GM23338 (cell line): ENCODE measurements at regions not wholly inside any gene's neighbourhood (a gene's known extent, or its start where the extent isn't known, plus 50 kb on each side); places are given as distances from the start of the nearest gene placed in this dataset.

Experiments used
- ATAC-seq: fragments of 200-7000 bp; cut with Tn5 transposase; 3 replicates; pipeline ENCODE4 v1.9.1; 2020
- DNase-seq: peaks from one replicate; pipeline ENCODE4 v3.0.0-alpha.2; 2015; ENCODE audit warnings: low spot score
- H2AFZ ChIP-seq: fragments of 200-600 bp; sonication (generic); 2 replicates; pipeline ENCODE4 v1.8.0; 2016; ENCODE audit warnings: antibody characterized with exemption, mild to moderate bottlenecking, moderate library complexity
- H3F3A ChIP-seq: fragments of 200-600 bp; sonication (generic); replicated peaks from 2 replicates; pipeline ENCODE4 v1.8.0; 2017; ENCODE audit warnings: antibody characterized with exemption, mixed run types, low read depth
- H3K27ac ChIP-seq: fragments of 200-600 bp; sonication (generic); 2 replicates; pipeline ENCODE4 v1.6.1; 2016; ENCODE audit warnings: low read depth
- H3K27me3 ChIP-seq: fragments of 200-600 bp; sonication (generic); 2 replicates; pipeline ENCODE4 v1.8.0; 2016; ENCODE audit warnings: mild to moderate bottlenecking, mixed run types, moderate library complexity; ENCODE audit not compliant: insufficient read depth
- H3K36me3 ChIP-seq: fragments of 200-600 bp; sonication (generic); 2 replicates; pipeline ENCODE4 v1.8.0; 2016; ENCODE audit warnings: mild to moderate bottlenecking; ENCODE audit not compliant: insufficient read depth
- H3K4me1 ChIP-seq: fragments of 200-600 bp; sonication (generic); 2 replicates; pipeline ENCODE4 v1.8.0; 2016; ENCODE audit warnings: mild to moderate bottlenecking, moderate library complexity; ENCODE audit not compliant: insufficient read depth
- H3K4me2 ChIP-seq: fragments of 200-600 bp; sonication (generic); 2 replicates; pipeline ENCODE4 v1.7.1; 2017; ENCODE audit warnings: mixed run types
- H3K4me3 ChIP-seq: fragments of 200-600 bp; sonication (generic); 2 replicates; pipeline ENCODE4 v1.6.1; 2016; ENCODE audit warnings: mixed run types
- H3K79me2 ChIP-seq: fragments of 200-600 bp; sonication (generic); replicated peaks from 2 replicates; pipeline ENCODE4 v1.8.0; 2017; ENCODE audit warnings: mild to moderate bottlenecking; ENCODE audit not compliant: insufficient read depth
- H3K9me2 ChIP-seq: fragments of 200-600 bp; sonication (generic); 2 replicates; pipeline ENCODE4 v1.8.0; 2017; ENCODE audit not compliant: insufficient read depth
- H4K20me1 ChIP-seq: fragments of 200-600 bp; sonication (generic); replicated peaks from 2 replicates; pipeline ENCODE4 v1.8.0; 2017; ENCODE audit warnings: mild to moderate bottlenecking; ENCODE audit not compliant: insufficient read depth
- H3K27ac Mint-ChIP-seq: 2 replicates; pipeline ENCODE4 v1.8.0; 2020; ENCODE audit warnings: inconsistent platforms, mild to moderate bottlenecking, moderate library complexity, mixed read lengths
- H3K27me3 Mint-ChIP-seq: 3 replicates; pipeline ENCODE4 v1.8.0; 2022; ENCODE audit warnings: low read depth, mild to moderate bottlenecking, moderate library complexity, mixed read lengths, inconsistent platforms; ENCODE audit not compliant: insufficient read depth, poor library complexity
- H3K36me3 Mint-ChIP-seq: 3 replicates; pipeline ENCODE4 v1.8.0; 2021; ENCODE audit warnings: low read depth, mild to moderate bottlenecking, inconsistent platforms, moderate library complexity, mixed read lengths
- H3K4me1 Mint-ChIP-seq: 3 replicates; pipeline ENCODE4 v1.8.0; 2020; ENCODE audit warnings: mild to moderate bottlenecking, inconsistent platforms, mixed read lengths
- H3K4me3 Mint-ChIP-seq: 3 replicates; pipeline ENCODE4 v1.8.0; 2021; ENCODE audit warnings: moderate library complexity, mild to moderate bottlenecking, inconsistent platforms, mixed read lengths
- H3K9me3 Mint-ChIP-seq: 3 replicates; pipeline ENCODE4 v1.8.0; 2020; ENCODE audit warnings: moderate library complexity, mild to moderate bottlenecking, inconsistent platforms, mixed read lengths
- CREB1 ChIP-seq: fragments of 250-450 bp; sonication (Bioruptor Pico); IDR thresholded peaks from 2 replicates; pipeline ENCODE4 v1.5.0; 2020; ENCODE audit warnings: low read depth, mild to moderate bottlenecking, moderate library complexity
- EZH2 ChIP-seq: fragments of 200-600 bp; sonication (generic); IDR thresholded peaks from one replicate; pipeline ENCODE4 v1.8.0; 2017; ENCODE audit warnings: antibody characterized with exemption, mild to moderate bottlenecking, low read depth; ENCODE audit not compliant: unreplicated experiment
- EZH2phosphoT487 ChIP-seq: fragments of 200-600 bp; sonication (generic); IDR thresholded peaks from one replicate; pipeline ENCODE4 v1.8.1; 2018; ENCODE audit warnings: antibody characterized with exemption; ENCODE audit not compliant: unreplicated experiment
- JUNB ChIP-seq: IDR thresholded peaks from one replicate; pipeline ENCODE4 v1.6.1; 2016; ENCODE audit warnings: antibody characterized with exemption; ENCODE audit not compliant: unreplicated experiment
- NANOG ChIP-seq: IDR thresholded peaks from 2 replicates; pipeline ENCODE4 v1.6.1; 2016; ENCODE audit warnings: antibody characterized with exemption, borderline replicate concordance
- POLR2AphosphoS5 ChIP-seq: IDR thresholded peaks from 2 replicates; pipeline ENCODE4 v1.6.1; 2016; ENCODE audit warnings: antibody characterized with exemption, low read depth
- REST ChIP-seq: IDR thresholded peaks from one replicate; pipeline ENCODE4 v1.6.1; 2018; ENCODE audit warnings: antibody characterized with exemption; ENCODE audit not compliant: unreplicated experiment
- STAT1 ChIP-seq: IDR thresholded peaks from one replicate; pipeline ENCODE4 v1.6.1; 2016; ENCODE audit warnings: antibody characterized with exemption; ENCODE audit not compliant: unreplicated experiment
- ZNF114 ChIP-seq: fragments of 250-450 bp; sonication (Bioruptor Pico); IDR thresholded peaks from 2 replicates; pipeline ENCODE4 v1.5.0; 2020; ENCODE audit warnings: mild to moderate bottlenecking, moderate library complexity
- ZNF331 ChIP-seq: fragments of 250-450 bp; sonication (Bioruptor Pico); IDR thresholded peaks from 2 replicates; pipeline ENCODE4 v1.5.0; 2020; ENCODE audit warnings: low read depth, mild to moderate bottlenecking, moderate library complexity
- ZNF462 ChIP-seq: fragments of 250-450 bp; sonication (Bioruptor Pico); IDR thresholded peaks from 2 replicates; pipeline ENCODE4 v1.5.0; 2020; ENCODE audit warnings: mild to moderate bottlenecking, moderate library complexity
- TF ChIP-seq, protein P1 (sequence below), 2 experiments: fragments of 200-600 bp in 1 of 2; sonication (generic) in 1 of 2; conservative IDR thresholded peaks; 2 replicates each; pipeline versions ENCODE4 v1.5.1 to v1.6.1; 2016 to 2017; ENCODE audit warnings: antibody characterized with exemption in 2 of 2, low read depth in 2 of 2, mild to moderate bottlenecking in 2 of 2, moderate library complexity in 1 of 2
- TF ChIP-seq, protein P2 (sequence below): IDR thresholded peaks from 2 replicates; pipeline ENCODE4 v1.6.1; 2016; ENCODE audit warnings: antibody characterized with exemption

DNA sequence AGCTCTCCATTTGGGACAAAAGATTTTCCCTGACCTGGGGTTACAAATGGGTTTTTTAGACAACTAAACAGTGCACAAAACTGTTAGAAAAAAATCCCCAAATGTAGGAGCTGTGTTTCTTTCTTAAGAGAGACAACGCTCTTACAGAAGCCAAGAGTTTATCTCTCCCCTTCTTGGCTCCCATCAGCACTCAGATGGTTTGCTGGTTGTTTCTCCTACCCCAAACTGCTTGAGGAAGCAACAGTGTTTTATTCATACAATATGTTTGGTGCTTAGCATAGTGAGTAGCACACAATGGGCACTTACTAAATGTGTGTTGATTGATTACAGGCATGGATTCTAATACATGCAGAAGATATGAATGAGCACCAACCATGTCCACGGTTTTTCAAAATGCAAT is 209.5 kb upstream of the ANO5 start:
- H3F3A ChIP-seq = no peaks in the 10 kb centered on the region
- H3K79me2 ChIP-seq = no peaks in the 10 kb centered on the region
- ATAC-seq (no peak), DNase-seq (no peak)
- no peaks in the 10 kb centered on the region for H4K20me1 ChIP-seq
- no peak overlapping the region for H3K4me3 ChIP-seq
- H3K27ac ChIP-seq = no peak overlapping the region
- Mint-ChIP-seq H3K36me3 (no peaks in the 10 kb centered on the region), H3K4me1 (peaks cover 9% of the 10 kb centered on the region; the same call in 2 of the 3 replicates), H3K27ac (no peak overlapping the region), H3K27me3 (no peaks in the 10 kb centered on the region), H3K4me3 (no peak overlapping the region), H3K9me3 (no peaks in the 10 kb centered on the region)
- H3K4me1 ChIP-seq = no peaks in the 10 kb centered on the region
- H2AFZ ChIP-seq = no peak overlapping the region
- no peaks in the 10 kb centered on the region for H3K27me3 ChIP-seq
- no peaks in the 10 kb centered on the region; the same call in 1 of the 2 replicates for H3K9me2 ChIP-seq
- H3K36me3 ChIP-seq = no peaks in the 10 kb centered on the region
- no peak overlapping the region for H3K4me2 ChIP-seq
- TF ChIP-seq CREB1 (CRISPR knock-in tag) (no peak), ZNF114 (CRISPR knock-in tag) (no peak), ZNF462 (CRISPR knock-in tag) (no peak), STAT1 (no peak), REST (no peak), JUNB (no peak), POLR2AphosphoS5 (no peak), NANOG (no peak), EZH2phosphoT487 (no peak), EZH2 (no peak), ZNF331 (no peak)
- TF ChIP-seq, protein P1, sequence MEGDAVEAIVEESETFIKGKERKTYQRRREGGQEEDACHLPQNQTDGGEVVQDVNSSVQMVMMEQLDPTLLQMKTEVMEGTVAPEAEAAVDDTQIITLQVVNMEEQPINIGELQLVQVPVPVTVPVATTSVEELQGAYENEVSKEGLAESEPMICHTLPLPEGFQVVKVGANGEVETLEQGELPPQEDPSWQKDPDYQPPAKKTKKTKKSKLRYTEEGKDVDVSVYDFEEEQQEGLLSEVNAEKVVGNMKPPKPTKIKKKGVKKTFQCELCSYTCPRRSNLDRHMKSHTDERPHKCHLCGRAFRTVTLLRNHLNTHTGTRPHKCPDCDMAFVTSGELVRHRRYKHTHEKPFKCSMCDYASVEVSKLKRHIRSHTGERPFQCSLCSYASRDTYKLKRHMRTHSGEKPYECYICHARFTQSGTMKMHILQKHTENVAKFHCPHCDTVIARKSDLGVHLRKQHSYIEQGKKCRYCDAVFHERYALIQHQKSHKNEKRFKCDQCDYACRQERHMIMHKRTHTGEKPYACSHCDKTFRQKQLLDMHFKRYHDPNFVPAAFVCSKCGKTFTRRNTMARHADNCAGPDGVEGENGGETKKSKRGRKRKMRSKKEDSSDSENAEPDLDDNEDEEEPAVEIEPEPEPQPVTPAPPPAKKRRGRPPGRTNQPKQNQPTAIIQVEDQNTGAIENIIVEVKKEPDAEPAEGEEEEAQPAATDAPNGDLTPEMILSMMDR (conservative IDR thresholded peaks at IDR 0.05; ENCODE audit: low read depth in 2 of 2) = no peak
- TF ChIP-seq, protein P2, sequence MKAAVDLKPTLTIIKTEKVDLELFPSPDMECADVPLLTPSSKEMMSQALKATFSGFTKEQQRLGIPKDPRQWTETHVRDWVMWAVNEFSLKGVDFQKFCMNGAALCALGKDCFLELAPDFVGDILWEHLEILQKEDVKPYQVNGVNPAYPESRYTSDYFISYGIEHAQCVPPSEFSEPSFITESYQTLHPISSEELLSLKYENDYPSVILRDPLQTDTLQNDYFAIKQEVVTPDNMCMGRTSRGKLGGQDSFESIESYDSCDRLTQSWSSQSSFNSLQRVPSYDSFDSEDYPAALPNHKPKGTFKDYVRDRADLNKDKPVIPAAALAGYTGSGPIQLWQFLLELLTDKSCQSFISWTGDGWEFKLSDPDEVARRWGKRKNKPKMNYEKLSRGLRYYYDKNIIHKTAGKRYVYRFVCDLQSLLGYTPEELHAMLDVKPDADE = no peak
